NCI-H446 (cell line): ENCODE measurements at regions not wholly inside any gene's neighbourhood (a gene's known extent, or its start where the extent isn't known, plus 50 kb on each side); places are given as distances from the start of the nearest gene placed in this dataset.
"Not testable (repeated sequence)": the region's sequence is repeated elsewhere in the genome, so short reads cannot be mapped to it uniquely, and the experiment has no call there.

Experiments used
- DNase-seq, 2 experiments: peaks; one replicate each; lab custom pipeline; 2025; lab: John Stamatoyannopoulos, UW

GRCh38 chr12:105644770-105645169 is 314.3 kb downstream of the C12orf75 start:
- peak; percentile 10 to 57 for DNase-seq

GRCh38 chr12:105654606-105655005 is 324.1 kb downstream of the C12orf75 start:
- no peak for DNase-seq

- DNase-seq: no peak
Observed at GRCh38 chr12:105658389-105658788, 327.9 kb downstream of the C12orf75 start.

- no peak for DNase-seq
Observed at GRCh38 chr12:105659355-105660075, 329.0 kb downstream of the C12orf75 start.

GRCh38 chr12:105664765-105665164 is 334.3 kb downstream of the C12orf75 start:
- not testable (repeated sequence) for DNase-seq

- no peak for DNase-seq
Observed at GRCh38 chr12:105665366-105665765, 334.9 kb downstream of the C12orf75 start.

GRCh38 chr12:105667973-105668743 is 337.7 kb downstream of the C12orf75 start:
- no peak for DNase-seq

- no peak for DNase-seq
Observed at GRCh38 chr12:105670672-105671071, 340.2 kb downstream of the C12orf75 start.

- DNase-seq: no peak
Observed at GRCh38 chr12:105671720-105672119, 341.2 kb downstream of the C12orf75 start.

- DNase-seq: peak in 1 of 2 experiments; percentile 65
Observed at GRCh38 chr12:105672121-105672975, 341.9 kb downstream of the C12orf75 start.

GRCh38 chr12:105674871-105675699 is 344.6 kb downstream of the C12orf75 start:
- no peak for DNase-seq

- peak in 1 of 2 experiments; percentile 38 for DNase-seq
Observed at GRCh38 chr12:105676694-105677093, 346.2 kb downstream of the C12orf75 start.

GRCh38 chr12:105677672-105678071 is 347.2 kb downstream of the C12orf75 start:
- no peak for DNase-seq

GRCh38 chr12:105679982-105680381 is 349.5 kb downstream of the C12orf75 start:
- DNase-seq: no peak

- DNase-seq: no peak
Observed at GRCh38 chr12:105681341-105681740, 350.9 kb downstream of the C12orf75 start.

GRCh38 chr12:105682821-105683220 is 352.3 kb downstream of the C12orf75 start:
- not testable (repeated sequence) for DNase-seq

GRCh38 chr12:105683836-105684235 is 353.3 kb downstream of the C12orf75 start:
- not testable (repeated sequence) for DNase-seq

GRCh38 chr12:105698075-105698474 is 367.6 kb downstream of the C12orf75 start:
- no peak for DNase-seq

- no peak for DNase-seq
Observed at GRCh38 chr12:105699209-105699608, 368.7 kb downstream of the C12orf75 start.

- no peak for DNase-seq
Observed at GRCh38 chr12:105704787-105705186, 374.3 kb downstream of the C12orf75 start.

GRCh38 chr12:105705235-105705634 is 374.7 kb downstream of the C12orf75 start:
- DNase-seq: no peak
